Neural cell (in vitro differentiated cells): ENCODE measurements at regions not wholly inside any gene's neighbourhood (a gene's known extent, or its start where the extent isn't known, plus 50 kb on each side); places are given as distances from the start of the nearest gene placed in this dataset.

Experiments
- H2AFZ ChIP-seq: fragments of 200-600, 300-800 bp; sonication (generic), shearing (Covaris generic); 2 replicates; pipeline ENCODE4 v1.6.0; 2014; ENCODE audit warnings: low read depth, mild to moderate bottlenecking, antibody characterized with exemption, low read length, moderate library complexity
- H3F3A ChIP-seq: fragments of 200-600 bp; shearing (Covaris generic); 2 replicates; pipeline ENCODE4 v1.6.1; 2016; ENCODE audit warnings: mild to moderate bottlenecking, moderate library complexity, mixed read lengths, antibody characterized with exemption, low read length; ENCODE audit not compliant: insufficient read depth, poor library complexity, severe bottlenecking
- H3K27ac ChIP-seq: fragments of 200-600, 300-800 bp; sonication (generic), shearing (Covaris generic); 2 replicates; pipeline ENCODE4 v1.5.1; 2014; ENCODE audit warnings: mild to moderate bottlenecking, low read length, moderate library complexity
- H3K27me3 ChIP-seq: fragments of 300-800, 200-600 bp; sonication (generic), shearing (Covaris generic); 2 replicates; pipeline ENCODE4 v1.6.0; 2014; ENCODE audit warnings: mild to moderate bottlenecking, low read depth, low read length, moderate library complexity; ENCODE audit not compliant: insufficient read depth
- H3K36me3 ChIP-seq: fragments of 300-800, 200-600 bp; sonication (generic), shearing (Covaris generic); 2 replicates; pipeline ENCODE4 v1.5.1; 2014; ENCODE audit warnings: mild to moderate bottlenecking, antibody characterized with exemption, low read length, moderate library complexity; ENCODE audit not compliant: insufficient read depth
- H3K4me2 ChIP-seq: fragments of 300-800, 200-600 bp; sonication (generic), shearing (Covaris generic); 2 replicates; pipeline ENCODE4 v1.6.0; 2014; ENCODE audit warnings: mild to moderate bottlenecking, low read length
- H3K4me3 ChIP-seq: fragments of 300-800, 200-600 bp; sonication (generic), shearing (Covaris generic); 2 replicates; pipeline ENCODE4 v1.5.1; 2014; ENCODE audit warnings: mild to moderate bottlenecking, low read length, moderate library complexity
- H3K79me2 ChIP-seq: fragments of 200-600 bp; shearing (Covaris generic); replicated peaks from 2 replicates; pipeline ENCODE4 v1.6.0; 2014; ENCODE audit warnings: mild to moderate bottlenecking, low read length, moderate library complexity; ENCODE audit not compliant: insufficient read depth
- H3K9ac ChIP-seq: fragments of 300-800, 200-600 bp; sonication (generic), shearing (Covaris generic); 2 replicates; pipeline ENCODE4 v1.6.1; 2016; ENCODE audit warnings: mild to moderate bottlenecking, low read length, mixed read lengths
- H3K9me2 ChIP-seq: fragments of 200-600 bp; shearing (Covaris generic); 2 replicates; pipeline ENCODE4 v1.6.1; 2016; ENCODE audit warnings: mild to moderate bottlenecking, low read length, mixed read lengths; ENCODE audit not compliant: insufficient read depth
- H3K9me3 ChIP-seq: fragments of 200-600, 300-800 bp; sonication (generic), shearing (Covaris generic); 2 replicates; pipeline ENCODE4 v1.6.1; 2016; ENCODE audit warnings: mild to moderate bottlenecking, mixed run types, low read length, moderate library complexity, mixed read lengths
- H4K20me1 ChIP-seq: fragments of 200-600 bp; shearing (Covaris generic); 2 replicates; pipeline ENCODE4 v1.6.1; 2016; ENCODE audit warnings: mild to moderate bottlenecking, mixed run types; ENCODE audit not compliant: insufficient read depth
- EP300 ChIP-seq: fragments of 450-650 bp; conservative IDR thresholded peaks from 2 replicates; pipeline ENCODE4 v1.6.1; 2014; ENCODE audit warnings: antibody characterized with exemption, mild to moderate bottlenecking, moderate library complexity; ENCODE audit not compliant: poor library complexity, severe bottlenecking
- EZH2 ChIP-seq: fragments of 200-600, 300-800 bp; shearing (Covaris generic), sonication (generic); IDR thresholded peaks from 2 replicates; pipeline ENCODE4 v1.6.1; 2014; ENCODE audit warnings: antibody characterized with exemption, low read length, borderline replicate concordance, mild to moderate bottlenecking; ENCODE audit not compliant: insufficient read depth, poor library complexity, severe bottlenecking
- MXI1 ChIP-seq: fragments of 450-650 bp; conservative IDR thresholded peaks from 2 replicates; pipeline ENCODE4 v1.6.1; 2014; ENCODE audit warnings: antibody characterized with exemption, mild to moderate bottlenecking; ENCODE audit not compliant: poor library complexity, severe bottlenecking
- POLR2AphosphoS5 ChIP-seq: IDR thresholded peaks from 2 replicates; pipeline ENCODE4 v1.6.1; 2012
- RAD21 ChIP-seq: fragments of 450-650 bp; conservative IDR thresholded peaks from 2 replicates; pipeline ENCODE4 v1.6.1; 2014; ENCODE audit warnings: antibody characterized with exemption, mild to moderate bottlenecking, moderate library complexity
- REST ChIP-seq: IDR thresholded peaks from 2 replicates; pipeline ENCODE4 v1.6.1; 2012; ENCODE audit warnings: borderline replicate concordance
- SMC3 ChIP-seq: fragments of 450-650 bp; conservative IDR thresholded peaks from 2 replicates; pipeline ENCODE4 v1.6.1; 2014; ENCODE audit warnings: antibody characterized with exemption, mild to moderate bottlenecking, moderate library complexity; ENCODE audit not compliant: poor library complexity
- TAF1 ChIP-seq: IDR thresholded peaks from 2 replicates; pipeline ENCODE4 v1.6.1; 2012; ENCODE audit warnings: low read depth
- small RNA-seq, 3 experiments: library from RNA; depleted of rRNA; stranded (forward); fragments of <200 nt; gene quantifications; one replicate each; pipeline ENCODE3, GENCODE V24; 2012
- TF ChIP-seq, protein P1 (sequence below): fragments of 450-650 bp; IDR thresholded peaks from 2 replicates; pipeline ENCODE4 v1.5.1; 2014; ENCODE audit warnings: antibody characterized with exemption, mild to moderate bottlenecking, moderate library complexity; ENCODE audit not compliant: poor library complexity, severe bottlenecking

- H3K79me2 ChIP-seq = no peaks in the 10 kb centered on the region
- no peak overlapping the region for H3K4me3 ChIP-seq
- H4K20me1 ChIP-seq = no peaks in the 10 kb centered on the region
- H3K9me2 ChIP-seq = no peaks in the 10 kb centered on the region
- H3K27me3 ChIP-seq = no peaks in the 10 kb centered on the region
- H3K4me2 ChIP-seq = no peak overlapping the region
- H2AFZ ChIP-seq = no peak overlapping the region
- no peaks in the 10 kb centered on the region for H3K36me3 ChIP-seq
- no peak overlapping the region for H3K9ac ChIP-seq
- TF ChIP-seq MXI1 (no peak), SMC3 (no peak)
- no peaks in the 10 kb centered on the region for H3K9me3 ChIP-seq
- no peak overlapping the region for H3K27ac ChIP-seq
- H3F3A ChIP-seq = no peaks in the 10 kb centered on the region
Measured at GRCh38 chr9:104027295-104027694, 66.8 kb upstream of the SMC2 start.

DNA sequence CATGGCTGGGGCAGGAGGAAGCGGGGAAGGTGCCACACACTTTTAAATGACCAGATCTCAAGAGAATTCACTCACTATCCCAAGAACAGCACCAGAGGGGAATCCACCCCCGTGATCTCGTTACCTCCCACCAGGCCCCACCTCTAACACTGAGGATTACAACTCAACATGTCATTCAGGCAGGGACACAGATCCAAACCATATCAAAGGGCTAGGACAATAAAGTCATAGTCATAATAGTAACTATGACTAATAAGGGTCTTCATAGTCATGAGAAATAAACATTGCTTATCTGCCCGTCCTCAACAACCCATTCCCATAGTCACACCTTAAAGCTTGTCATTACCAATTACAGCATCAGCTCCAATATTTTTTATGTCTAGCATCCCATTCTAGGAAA lies 65.3 kb upstream of the SMC2 start:
- Histone ChIP-seq H3K9me2 (no peaks in the 10 kb centered on the region), H3K27ac (no peak overlapping the region), H3K27me3 (no peaks in the 10 kb centered on the region), H3K36me3 (no peaks in the 10 kb centered on the region), H4K20me1 (no peaks in the 10 kb centered on the region), H3F3A (no peaks in the 10 kb centered on the region), H2AFZ (no peak overlapping the region), H3K79me2 (no peaks in the 10 kb centered on the region), H3K9ac (no peak overlapping the region), H3K4me2 (no peak overlapping the region), H3K4me3 (no peak overlapping the region), H3K9me3 (no peaks in the 10 kb centered on the region)
- no peak for TF ChIP-seq EZH2
- no peak for TF ChIP-seq RAD21
- TF ChIP-seq REST = no peak
- TF ChIP-seq SMC3 = no peak
- TF ChIP-seq POLR2AphosphoS5 = no peak
- TF ChIP-seq, protein P1, sequence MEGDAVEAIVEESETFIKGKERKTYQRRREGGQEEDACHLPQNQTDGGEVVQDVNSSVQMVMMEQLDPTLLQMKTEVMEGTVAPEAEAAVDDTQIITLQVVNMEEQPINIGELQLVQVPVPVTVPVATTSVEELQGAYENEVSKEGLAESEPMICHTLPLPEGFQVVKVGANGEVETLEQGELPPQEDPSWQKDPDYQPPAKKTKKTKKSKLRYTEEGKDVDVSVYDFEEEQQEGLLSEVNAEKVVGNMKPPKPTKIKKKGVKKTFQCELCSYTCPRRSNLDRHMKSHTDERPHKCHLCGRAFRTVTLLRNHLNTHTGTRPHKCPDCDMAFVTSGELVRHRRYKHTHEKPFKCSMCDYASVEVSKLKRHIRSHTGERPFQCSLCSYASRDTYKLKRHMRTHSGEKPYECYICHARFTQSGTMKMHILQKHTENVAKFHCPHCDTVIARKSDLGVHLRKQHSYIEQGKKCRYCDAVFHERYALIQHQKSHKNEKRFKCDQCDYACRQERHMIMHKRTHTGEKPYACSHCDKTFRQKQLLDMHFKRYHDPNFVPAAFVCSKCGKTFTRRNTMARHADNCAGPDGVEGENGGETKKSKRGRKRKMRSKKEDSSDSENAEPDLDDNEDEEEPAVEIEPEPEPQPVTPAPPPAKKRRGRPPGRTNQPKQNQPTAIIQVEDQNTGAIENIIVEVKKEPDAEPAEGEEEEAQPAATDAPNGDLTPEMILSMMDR = no peak
- TF ChIP-seq TAF1 = no peak
- no peak for TF ChIP-seq MXI1
- TF ChIP-seq EP300 = no peak

Small RNAs in the stretch of these regions (small RNA-seq; reads per million reads assigned to genes)
- gene RNA5SP291 = 0 reads per million in 3 experiments
